Astrocyte of the spinal cord (primary cell): ENCODE measurements at regions not wholly inside any gene's neighbourhood (a gene's known extent, or its start where the extent isn't known, plus 50 kb on each side); places are given as distances from the start of the nearest gene placed in this dataset.
"Not testable (repeated sequence)": the region's sequence is repeated elsewhere in the genome, so short reads cannot be mapped to it uniquely, and the experiment has no call there.

Experiments used
- DNase-seq: peaks from one replicate; pipeline ENCODE4 v3.0.0; 2011; ENCODE audit warnings: low read depth, low spot score
- H3K4me3 ChIP-seq: 2 replicates; pipeline ENCODE4 v1.5.1; 2011; ENCODE audit warnings: low read depth, mild to moderate bottlenecking, low read length, moderate library complexity
- CTCF ChIP-seq: IDR thresholded peaks from 2 replicates; pipeline ENCODE4 v1.5.1; 2012; ENCODE audit warnings: low read depth, mild to moderate bottlenecking, low read length, inconsistent platforms
- in situ Hi-C: cut with HindIII; loops from 2 replicates; pipeline ENCODE4 v1.10.0; 2017; ENCODE audit warnings: low sequenced_read_pairs

- no peak for TF ChIP-seq CTCF
- no peak for DNase-seq
- H3K4me3 ChIP-seq, result no peak overlapping the region
- in situ Hi-C loops, result no loop called here
Measured at GRCh38 chr14:106044515-106044914, 518.1 kb downstream of the TMEM121 start.

GRCh38 chr14:106044949-106045596 is 518.7 kb downstream of the TMEM121 start:
- DNase-seq, result no peak
- no peak for TF ChIP-seq CTCF
- in situ Hi-C loops, result no loop called here
- no peak overlapping the region for H3K4me3 ChIP-seq

GRCh38 chr14:106051796-106052195 is 525.4 kb downstream of the TMEM121 start:
- TF ChIP-seq CTCF, result no peak
- H3K4me3 ChIP-seq, result no peak overlapping the region
- in situ Hi-C loops, result no loop called here
- DNase-seq, result no peak

- H3K4me3 ChIP-seq, result no peak overlapping the region
- in situ Hi-C loops, result no loop called here
- DNase-seq, result no peak
- no peak for TF ChIP-seq CTCF
Measured at GRCh38 chr14:106055289-106055688, 528.9 kb downstream of the TMEM121 start.

GRCh38 chr14:106058342-106058741 is 532.0 kb downstream of the TMEM121 start:
- H3K4me3 ChIP-seq, result no peak overlapping the region
- in situ Hi-C loops, result no loop called here
- TF ChIP-seq CTCF, result no peak
- no peak for DNase-seq

- TF ChIP-seq CTCF, result no peak
- DNase-seq, result no peak
- in situ Hi-C loops, result no loop called here
- no peak overlapping the region for H3K4me3 ChIP-seq
Measured at GRCh38 chr14:106060276-106060975, 534.0 kb downstream of the TMEM121 start.

GRCh38 chr14:106061877-106062500 is 535.6 kb downstream of the TMEM121 start:
- DNase-seq, in situ Hi-C loops, H3K4me3 ChIP-seq: not testable (repeated sequence)
